GM10266 (cell line): ENCODE measurements at regions not wholly inside any gene's neighbourhood (a gene's known extent, or its start where the extent isn't known, plus 50 kb on each side); places are given as distances from the start of the nearest gene placed in this dataset.

Experiments
- DNase-seq: peaks from one replicate; pipeline ENCODE4 v3.0.0; 2012; ENCODE audit errors: extremely low spot score
- TF ChIP-seq, protein P1 (sequence below): IDR thresholded peaks from 2 replicates; pipeline ENCODE4 v1.5.1; 2012; ENCODE audit warnings: mild to moderate bottlenecking, low read depth; ENCODE audit not compliant: control insufficient read depth, insufficient read depth; ENCODE audit errors: missing control alignments

DNA sequence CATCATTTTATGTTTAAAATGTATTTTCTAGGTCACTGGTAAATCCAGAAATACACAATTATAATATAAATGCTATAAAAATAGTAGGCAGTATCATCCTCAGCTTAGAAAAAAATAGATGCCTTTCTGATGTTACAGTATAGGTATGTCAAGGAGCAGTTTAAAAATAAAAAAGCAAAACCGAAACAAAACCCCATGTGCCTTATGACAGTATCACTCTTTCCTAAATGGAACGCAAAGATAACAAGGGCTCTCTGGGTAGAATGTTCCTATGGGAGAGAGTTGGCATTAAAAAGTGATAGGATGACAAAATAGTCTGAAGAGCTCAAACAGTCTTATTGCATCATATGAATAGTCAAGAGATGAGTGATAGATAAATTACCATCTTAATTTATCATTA is 172.1 kb downstream of the DSC3 start:
- TF ChIP-seq, protein P1, sequence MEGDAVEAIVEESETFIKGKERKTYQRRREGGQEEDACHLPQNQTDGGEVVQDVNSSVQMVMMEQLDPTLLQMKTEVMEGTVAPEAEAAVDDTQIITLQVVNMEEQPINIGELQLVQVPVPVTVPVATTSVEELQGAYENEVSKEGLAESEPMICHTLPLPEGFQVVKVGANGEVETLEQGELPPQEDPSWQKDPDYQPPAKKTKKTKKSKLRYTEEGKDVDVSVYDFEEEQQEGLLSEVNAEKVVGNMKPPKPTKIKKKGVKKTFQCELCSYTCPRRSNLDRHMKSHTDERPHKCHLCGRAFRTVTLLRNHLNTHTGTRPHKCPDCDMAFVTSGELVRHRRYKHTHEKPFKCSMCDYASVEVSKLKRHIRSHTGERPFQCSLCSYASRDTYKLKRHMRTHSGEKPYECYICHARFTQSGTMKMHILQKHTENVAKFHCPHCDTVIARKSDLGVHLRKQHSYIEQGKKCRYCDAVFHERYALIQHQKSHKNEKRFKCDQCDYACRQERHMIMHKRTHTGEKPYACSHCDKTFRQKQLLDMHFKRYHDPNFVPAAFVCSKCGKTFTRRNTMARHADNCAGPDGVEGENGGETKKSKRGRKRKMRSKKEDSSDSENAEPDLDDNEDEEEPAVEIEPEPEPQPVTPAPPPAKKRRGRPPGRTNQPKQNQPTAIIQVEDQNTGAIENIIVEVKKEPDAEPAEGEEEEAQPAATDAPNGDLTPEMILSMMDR: no peak
- DNase-seq: no peak

DNA sequence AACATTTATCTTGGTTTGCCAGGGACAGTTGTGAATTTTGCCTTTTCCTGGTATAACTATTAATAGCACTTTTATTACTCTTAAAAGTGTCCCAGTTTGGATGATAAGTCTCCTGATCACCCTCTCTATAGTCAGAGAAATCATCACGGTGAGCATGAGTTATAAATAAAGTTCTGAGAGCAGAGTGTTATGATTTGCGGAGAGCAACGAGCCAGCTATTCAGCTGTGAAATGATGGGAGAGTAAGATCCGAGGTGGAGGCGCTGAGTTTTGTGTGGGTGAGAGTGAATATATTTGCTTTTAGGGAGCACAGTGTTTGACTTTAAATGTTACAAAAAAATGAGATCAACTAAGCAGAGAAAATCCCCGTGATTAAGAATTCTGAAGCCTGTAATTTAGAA is 179.6 kb downstream of the DSC3 start:
- DNase-seq: no peak
- TF ChIP-seq, protein P1: no peak

DNA sequence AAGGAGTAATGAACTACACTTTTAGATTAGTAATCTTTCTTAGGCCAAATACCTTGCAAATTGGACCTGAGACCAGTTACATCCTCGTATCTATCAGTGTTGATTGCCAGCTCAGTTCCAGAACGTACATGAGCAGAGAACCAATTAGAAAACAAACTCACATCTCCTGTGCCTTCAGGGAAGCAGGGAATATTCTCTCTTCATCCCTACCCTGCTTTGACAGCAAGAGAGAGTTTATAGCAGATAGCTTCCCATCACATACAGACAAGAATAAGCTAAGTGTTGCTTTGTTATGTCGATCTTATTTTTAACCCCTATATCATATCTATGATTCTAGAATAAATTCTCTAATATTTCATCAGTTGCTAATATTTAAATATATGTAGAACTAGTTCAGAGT is 181.8 kb downstream of the DSC3 start:
- TF ChIP-seq, protein P1: no peak
- DNase-seq: no peak

DNA sequence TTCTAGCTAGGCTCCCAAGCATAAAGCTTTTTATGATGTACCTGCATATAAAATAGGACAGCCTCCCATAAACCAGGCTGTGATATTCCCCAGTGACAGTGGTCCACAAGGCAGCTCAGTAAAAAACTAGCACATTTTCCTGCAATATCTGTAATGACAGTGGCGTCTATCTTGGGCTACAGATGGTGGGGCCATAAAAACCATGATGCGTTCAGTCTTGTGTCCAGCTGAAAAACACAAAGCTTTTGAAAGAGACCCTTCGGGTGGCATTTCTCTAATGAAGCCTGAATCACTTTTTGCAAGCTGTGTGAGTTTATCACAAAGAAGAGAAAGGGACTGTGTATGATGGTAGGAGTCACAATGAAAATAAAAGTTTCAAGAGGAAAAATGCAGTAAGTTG is 183.5 kb downstream of the DSC3 start:
- DNase-seq: no peak
- TF ChIP-seq, protein P1: no peak

DNA sequence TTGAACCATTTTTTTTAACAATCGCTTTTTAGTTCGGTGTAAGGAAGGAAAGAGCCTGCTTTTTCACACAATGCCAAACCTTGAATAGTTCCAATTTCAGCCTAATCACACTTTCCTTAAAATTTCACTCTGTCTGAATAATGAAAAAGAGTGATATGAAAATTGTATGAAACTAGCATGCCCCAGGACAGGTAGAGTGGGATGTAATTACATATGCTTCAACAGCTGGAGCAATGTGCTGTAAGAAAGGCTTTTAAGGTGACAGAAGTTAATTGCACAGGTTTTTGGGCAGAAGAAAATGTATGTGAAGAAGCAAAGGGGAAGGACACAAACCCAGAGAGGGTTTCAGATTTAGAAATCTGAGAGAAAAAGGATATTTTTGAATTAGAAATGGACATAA is 184.0 kb downstream of the DSC3 start:
- DNase-seq: no peak
- TF ChIP-seq, protein P1: no peak

DNA sequence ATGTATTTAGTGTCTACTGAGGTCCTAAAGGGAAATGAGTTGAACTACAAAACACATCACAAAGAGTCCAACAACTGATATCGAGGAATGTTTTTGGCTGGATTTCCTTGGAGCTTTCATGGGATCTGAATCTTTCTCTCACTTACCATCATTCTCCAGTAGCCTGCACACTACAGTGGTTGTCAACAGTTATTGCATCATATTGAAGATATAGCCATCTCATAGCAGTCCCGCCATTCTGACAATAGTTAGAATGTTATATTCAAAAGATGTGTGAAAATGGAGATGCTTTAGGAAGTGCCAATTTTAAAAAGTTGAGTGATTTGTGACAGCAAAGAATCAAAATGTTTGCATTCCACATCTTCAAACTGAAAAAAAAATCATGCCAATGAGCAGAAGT is 186.8 kb downstream of the DSC3 start:
- DNase-seq: no peak
- TF ChIP-seq, protein P1: no peak

DNA sequence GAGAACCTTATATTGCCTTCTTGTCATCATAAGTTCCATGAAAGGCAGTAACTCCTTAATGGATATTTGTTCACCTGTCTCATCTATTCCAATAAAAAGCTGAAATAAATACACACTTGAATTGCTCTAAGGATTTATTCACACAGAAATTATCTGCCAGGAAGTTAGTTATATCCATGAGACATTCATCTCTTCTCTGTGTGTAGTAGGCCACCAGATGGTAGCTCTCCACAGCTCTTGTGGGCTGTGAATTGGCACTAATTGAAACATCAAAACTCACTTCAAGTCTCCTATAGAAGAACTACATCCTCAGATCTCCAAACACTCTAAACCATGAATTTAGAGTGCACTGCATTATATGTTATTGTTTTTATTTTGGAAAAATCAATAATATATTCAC is 189.6 kb downstream of the DSC3 start:
- TF ChIP-seq, protein P1: no peak
- no peak for DNase-seq
